K562 (cell line): ENCODE measurements at regions not wholly inside any gene's neighbourhood (a gene's known extent, or its start where the extent isn't known, plus 50 kb on each side); places are given as distances from the start of the nearest gene placed in this dataset.

Source experiments
- ATAC-seq: fragments of 200-7000 bp; cut with Tn5 transposase; 3 replicates; pipeline ENCODE4 v1.9.1; 2020; ENCODE audit warnings: moderate library complexity
- BruUV-seq: library from RNA; stranded (reverse); fragments of 400-500 nt; replicated peaks from 2 replicates; lab custom pipeline; 2021; lab: Mats Ljungman, UMichigan
- CTCF ChIA-PET: fragments of 300-600 bp; formaldehyde crosslinking; extraction: SDS; loops from one replicate; lab custom pipeline; 2021; ENCODE audit warnings: low intra/inter-chr PET ratio; lab: Yijun Ruan, JAX
- POLR2A ChIA-PET: fragments of 300-600, 350-650 bp; sonication (Branson Sonifier 250); formaldehyde crosslinking; extraction: SDS; loops from one replicate; lab custom pipeline; 2021; ENCODE audit warnings: antibody characterized with exemption, inconsistent platforms; lab: Yijun Ruan, JAX
- DNase-seq, 4 experiments: peaks; one replicate each; pipeline versions ENCODE4 v3.0.0 to v3.0.0-alpha.2; 2011 to 2018; ENCODE audit warnings: low spot score in 3 of 4, mixed read lengths in 3 of 4; ENCODE audit errors: extremely low read depth in 1 of 4
- FAIRE-seq: peaks from 2 replicates; lab custom pipeline; 2011; peaks lifted over from hg19 to GRCh38; lab: Jason Lieb, UNC
- H2AFZ ChIP-seq: 2 replicates; pipeline ENCODE4 v1.6.0; 2011; ENCODE audit warnings: low read depth, low read length, control low read depth, inconsistent platforms
- H3K27ac ChIP-seq: fragments of 200-600 bp; 3 replicates; pipeline ENCODE4 v1.8.0; 2011; ENCODE audit warnings: low read depth, mild to moderate bottlenecking, control low read depth, inconsistent platforms, low read length, moderate library complexity, mixed read lengths; ENCODE audit errors: extremely low read depth
- H3K27me3 ChIP-seq, 2 experiments: fragments of 300-600 bp in 1 of 2; 2 replicates in 1 of 2; 3 replicates in 1 of 2; pipeline versions ENCODE4 v1.6.0 to v1.8.0; 2011; ENCODE audit warnings: inconsistent platforms in 2 of 2, low read length in 2 of 2, mild to moderate bottlenecking in 1 of 2, mixed read lengths in 1 of 2, moderate library complexity in 1 of 2; ENCODE audit not compliant: control insufficient read depth in 2 of 2, insufficient read depth in 2 of 2
- H3K36me3 ChIP-seq: fragments of 300-600 bp; 3 replicates; pipeline ENCODE4 v1.8.0; 2011; ENCODE audit warnings: mild to moderate bottlenecking, low read length, inconsistent platforms; ENCODE audit not compliant: control insufficient read depth, insufficient read depth
- H3K4me1 ChIP-seq, 2 experiments: fragments of 200-600 bp in 1 of 2; replicated peaks in 1 of 2; 2 replicates in 1 of 2; 3 replicates in 1 of 2; pipeline versions ENCODE4 v1.5.1 to v1.8.0; 2011; ENCODE audit warnings: inconsistent platforms in 2 of 2, low read length in 2 of 2, mild to moderate bottlenecking in 1 of 2, mixed read lengths in 1 of 2, moderate library complexity in 1 of 2; ENCODE audit not compliant: control insufficient read depth in 2 of 2, insufficient read depth in 2 of 2
- H3K4me2 ChIP-seq: 2 replicates; pipeline ENCODE4 v1.6.1; 2011; ENCODE audit warnings: low read length, control low read depth, inconsistent platforms, mixed read lengths; ENCODE audit not compliant: insufficient read depth
- H3K4me3 ChIP-seq: fragments of 200-600 bp; sonication (generic), shearing (Covaris generic); 2 replicates; pipeline ENCODE4 v1.5.1; 2016; ENCODE audit warnings: control low read depth, inconsistent platforms
- H3K79me2 ChIP-seq: fragments of 200-600 bp; 3 replicates; pipeline ENCODE4 v1.8.0; 2011; ENCODE audit warnings: low read length, inconsistent platforms; ENCODE audit not compliant: control insufficient read depth, insufficient read depth
- H3K9ac ChIP-seq, 2 experiments: 2 replicates each; pipeline versions ENCODE4 v1.6.0 to v1.6.1; 2011; ENCODE audit warnings: low read depth in 2 of 2, low read length in 2 of 2, control low read depth in 1 of 2, inconsistent platforms in 1 of 2, mild to moderate bottlenecking in 1 of 2, mixed read lengths in 1 of 2; ENCODE audit not compliant: insufficient read depth in 1 of 2
- H3K9me1 ChIP-seq: one replicate; pipeline ENCODE4 v1.6.0; 2011; ENCODE audit warnings: inconsistent platforms, mild to moderate bottlenecking, low read length, moderate library complexity; ENCODE audit not compliant: control insufficient read depth, insufficient read depth
- H3K9me3 ChIP-seq: replicated peaks from 2 replicates; pipeline ENCODE4 v1.5.1; 2011; ENCODE audit warnings: low read depth, low read length, inconsistent platforms; ENCODE audit not compliant: control insufficient read depth, insufficient read depth
- H4K20me1 ChIP-seq: replicated peaks from 2 replicates; pipeline ENCODE4 v1.6.1; 2011; ENCODE audit warnings: low read length, inconsistent platforms, mixed read lengths; ENCODE audit not compliant: control insufficient read depth, insufficient read depth
- JUNB ChIP-seq: fragments of 450-650 bp; formaldehyde crosslinking; conservative IDR thresholded peaks from 2 replicates; pipeline ENCODE4 v1.4.0; 2020; ENCODE audit warnings: mild to moderate bottlenecking
- KHSRP ChIP-seq: fragments of 450-650 bp; IDR thresholded peaks from 2 replicates; pipeline ENCODE4 v1.6.1; 2017
- NEUROD1 ChIP-seq: fragments of 150-350 bp; IDR thresholded peaks from 2 replicates; pipeline ENCODE4 v1.6.1; 2014; ENCODE audit warnings: borderline replicate concordance, low read length, low read depth; ENCODE audit not compliant: partially characterized antibody
- ZNF12 ChIP-seq: sonication (generic); formaldehyde crosslinking; IDR thresholded peaks from 2 replicates; pipeline ENCODE4 v1.4.0; 2020; ENCODE audit warnings: mild to moderate bottlenecking, missing genetic modification reagents
- ZNF431 ChIP-seq: sonication (generic); formaldehyde crosslinking; IDR thresholded peaks from 2 replicates; pipeline ENCODE4 v1.8.0; 2022; ENCODE audit warnings: mild to moderate bottlenecking, missing genetic modification reagents
- WGBS: fragments of 100-300 bp; shearing (Covaris generic); methylation state at CpG from one replicate; pipeline ENCODE4 v1.1.6; 2016; ENCODE audit warnings: low coverage, mixed read lengths; ENCODE audit not compliant: insufficient coverage; ENCODE audit errors: missing lambda C conversion rate; 5-methylcytosine and 5-hydroxymethylcytosine counted together
- in situ Hi-C: fragments of 300-500 bp; cut with MboI; formaldehyde crosslinking; loops from 4 replicates; pipeline ENCODE4 v1.15.0; 2018; ENCODE audit warnings: inconsistent platforms, mixed read lengths
- intact Hi-C: fragments of 100-400 bp; cut with micrococcal nuclease; formaldehyde crosslinking; loops from 2 replicates; pipeline ENCODE4 v1.14.2; 2022
- TF ChIP-seq, protein P1 (sequence below): fragments of 250-450 bp; sonication (Bioruptor Pico); IDR thresholded peaks from 2 replicates; pipeline ENCODE4 v1.4.0; 2020

DNA sequence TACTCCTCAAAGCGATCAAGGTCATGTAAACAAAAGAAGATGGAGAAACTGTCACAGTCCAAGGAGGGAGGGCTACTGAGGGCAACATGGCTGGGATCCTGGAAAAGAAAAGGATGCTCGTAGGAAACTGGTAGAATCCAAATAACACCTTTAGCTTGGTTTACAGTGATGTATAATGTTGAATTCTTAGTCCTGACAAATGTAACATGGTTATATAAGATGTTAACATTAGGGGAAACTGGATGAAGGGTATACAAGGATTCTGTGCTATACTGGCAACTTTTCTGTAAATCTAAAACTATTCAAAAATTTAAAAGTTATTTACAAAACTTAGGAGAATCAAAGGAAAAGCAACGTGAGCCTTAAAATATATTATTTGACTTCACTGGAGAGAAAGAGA lies 257.0 kb downstream of the TTC32 start:
- Histone ChIP-seq H3K79me2 (no peaks in the 10 kb centered on the region), H3K4me1 (no peaks in the 10 kb centered on the region), H3K27ac (no peak overlapping the region), H3K9ac (no peak overlapping the region), H3K4me3 (no peak overlapping the region), H3K27me3 (no peaks in the 10 kb centered on the region), H3K9me3 (no peaks in the 10 kb centered on the region), H3K4me2 (no peak overlapping the region), H3K9me1 (no peaks in the 10 kb centered on the region), H3K36me3 (no peaks in the 10 kb centered on the region), H2AFZ (no peak overlapping the region), H4K20me1 (no peaks in the 10 kb centered on the region)
- 0% methylated on average over 3 of the region's 3 CpGs for WGBS
- POLR2A ChIA-PET, result no interaction called here
- intact Hi-C loops, result no loop called here
- no TSS peak for BruUV-seq
- ATAC-seq (no peak), DNase-seq (no peak), FAIRE-seq (no peak)
- CTCF ChIA-PET, result no interaction called here
- in situ Hi-C loops, result no loop called here
- TF ChIP-seq, protein P1, sequence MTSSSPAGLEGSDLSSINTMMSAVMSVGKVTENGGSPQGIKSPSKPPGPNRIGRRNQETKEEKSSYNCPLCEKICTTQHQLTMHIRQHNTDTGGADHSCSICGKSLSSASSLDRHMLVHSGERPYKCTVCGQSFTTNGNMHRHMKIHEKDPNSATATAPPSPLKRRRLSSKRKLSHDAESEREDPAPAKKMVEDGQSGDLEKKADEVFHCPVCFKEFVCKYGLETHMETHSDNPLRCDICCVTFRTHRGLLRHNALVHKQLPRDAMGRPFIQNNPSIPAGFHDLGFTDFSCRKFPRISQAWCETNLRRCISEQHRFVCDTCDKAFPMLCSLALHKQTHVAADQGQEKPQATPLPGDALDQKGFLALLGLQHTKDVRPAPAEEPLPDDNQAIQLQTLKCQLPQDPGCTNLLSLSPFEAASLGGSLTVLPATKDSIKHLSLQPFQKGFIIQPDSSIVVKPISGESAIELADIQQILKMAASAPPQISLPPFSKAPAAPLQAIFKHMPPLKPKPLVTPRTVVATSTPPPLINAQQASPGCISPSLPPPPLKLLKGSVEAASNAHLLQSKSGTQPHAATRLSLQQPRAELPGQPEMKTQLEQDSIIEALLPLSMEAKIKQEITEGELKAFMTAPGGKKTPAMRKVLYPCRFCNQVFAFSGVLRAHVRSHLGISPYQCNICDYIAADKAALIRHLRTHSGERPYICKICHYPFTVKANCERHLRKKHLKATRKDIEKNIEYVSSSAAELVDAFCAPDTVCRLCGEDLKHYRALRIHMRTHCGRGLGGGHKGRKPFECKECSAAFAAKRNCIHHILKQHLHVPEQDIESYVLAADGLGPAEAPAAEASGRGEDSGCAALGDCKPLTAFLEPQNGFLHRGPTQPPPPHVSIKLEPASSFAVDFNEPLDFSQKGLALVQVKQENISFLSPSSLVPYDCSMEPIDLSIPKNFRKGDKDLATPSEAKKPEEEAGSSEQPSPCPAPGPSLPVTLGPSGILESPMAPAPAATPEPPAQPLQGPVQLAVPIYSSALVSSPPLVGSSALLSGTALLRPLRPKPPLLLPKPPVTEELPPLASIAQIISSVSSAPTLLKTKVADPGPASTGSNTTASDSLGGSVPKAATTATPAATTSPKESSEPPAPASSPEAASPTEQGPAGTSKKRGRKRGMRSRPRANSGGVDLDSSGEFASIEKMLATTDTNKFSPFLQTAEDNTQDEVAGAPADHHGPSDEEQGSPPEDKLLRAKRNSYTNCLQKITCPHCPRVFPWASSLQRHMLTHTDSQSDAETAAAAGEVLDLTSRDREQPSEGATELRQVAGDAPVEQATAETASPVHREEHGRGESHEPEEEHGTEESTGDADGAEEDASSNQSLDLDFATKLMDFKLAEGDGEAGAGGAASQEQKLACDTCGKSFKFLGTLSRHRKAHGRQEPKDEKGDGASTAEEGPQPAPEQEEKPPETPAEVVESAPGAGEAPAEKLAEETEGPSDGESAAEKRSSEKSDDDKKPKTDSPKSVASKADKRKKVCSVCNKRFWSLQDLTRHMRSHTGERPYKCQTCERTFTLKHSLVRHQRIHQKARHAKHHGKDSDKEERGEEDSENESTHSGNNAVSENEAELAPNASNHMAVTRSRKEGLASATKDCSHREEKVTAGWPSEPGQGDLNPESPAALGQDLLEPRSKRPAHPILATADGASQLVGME (CRISPR knock-in tag), result no peak
- no peak for TF ChIP-seq NEUROD1
- no peak for TF ChIP-seq KHSRP
- no peak for TF ChIP-seq ZNF12 (CRISPR knock-in tag)
- TF ChIP-seq ZNF431 (CRISPR knock-in tag), result no peak
- no peak for TF ChIP-seq JUNB (CRISPR knock-in tag)
